ENCODE measurements at regions not wholly inside any gene's neighbourhood (a gene's known extent, or its start where the extent isn't known, plus 50 kb on each side); places are given as distances from the start of the nearest gene placed in this dataset.

DNA sequence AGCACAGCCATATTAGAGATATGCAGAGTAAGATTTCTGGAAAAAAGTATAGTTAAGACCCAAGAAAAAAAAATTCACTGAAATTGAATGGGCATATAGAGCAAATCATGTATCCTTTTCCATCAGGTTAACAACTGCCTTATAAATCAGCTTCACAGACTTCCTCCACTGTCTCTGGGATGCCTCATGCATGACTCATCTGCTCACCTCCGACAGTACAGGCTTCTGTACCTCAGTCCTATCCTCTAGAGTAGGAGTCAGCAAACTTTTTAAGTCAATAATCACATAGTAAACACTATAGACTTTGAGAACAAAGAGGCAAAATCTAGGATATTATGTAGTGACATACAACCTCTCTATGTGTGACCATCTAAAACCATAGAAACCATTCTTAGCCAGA, 211.6 kb upstream of the SP8 start:
- TF ChIP-seq TAF1 (IDR thresholded peaks at IDR 0.05; ENCODE audit: low read depth) (no peak), NFIC (IDR thresholded peaks at IDR 0.05) (no peak), CREB1 (IDR thresholded peaks at IDR 0.05; ENCODE audit: low read depth) (no peak), CEBPB (IDR thresholded peaks at IDR 0.05) (no peak), EGR1 (IDR thresholded peaks at IDR 0.05) (no peak), TCF12 (IDR thresholded peaks at IDR 0.05; ENCODE audit: low read depth) (no peak)
- TF ChIP-seq, protein P1, sequence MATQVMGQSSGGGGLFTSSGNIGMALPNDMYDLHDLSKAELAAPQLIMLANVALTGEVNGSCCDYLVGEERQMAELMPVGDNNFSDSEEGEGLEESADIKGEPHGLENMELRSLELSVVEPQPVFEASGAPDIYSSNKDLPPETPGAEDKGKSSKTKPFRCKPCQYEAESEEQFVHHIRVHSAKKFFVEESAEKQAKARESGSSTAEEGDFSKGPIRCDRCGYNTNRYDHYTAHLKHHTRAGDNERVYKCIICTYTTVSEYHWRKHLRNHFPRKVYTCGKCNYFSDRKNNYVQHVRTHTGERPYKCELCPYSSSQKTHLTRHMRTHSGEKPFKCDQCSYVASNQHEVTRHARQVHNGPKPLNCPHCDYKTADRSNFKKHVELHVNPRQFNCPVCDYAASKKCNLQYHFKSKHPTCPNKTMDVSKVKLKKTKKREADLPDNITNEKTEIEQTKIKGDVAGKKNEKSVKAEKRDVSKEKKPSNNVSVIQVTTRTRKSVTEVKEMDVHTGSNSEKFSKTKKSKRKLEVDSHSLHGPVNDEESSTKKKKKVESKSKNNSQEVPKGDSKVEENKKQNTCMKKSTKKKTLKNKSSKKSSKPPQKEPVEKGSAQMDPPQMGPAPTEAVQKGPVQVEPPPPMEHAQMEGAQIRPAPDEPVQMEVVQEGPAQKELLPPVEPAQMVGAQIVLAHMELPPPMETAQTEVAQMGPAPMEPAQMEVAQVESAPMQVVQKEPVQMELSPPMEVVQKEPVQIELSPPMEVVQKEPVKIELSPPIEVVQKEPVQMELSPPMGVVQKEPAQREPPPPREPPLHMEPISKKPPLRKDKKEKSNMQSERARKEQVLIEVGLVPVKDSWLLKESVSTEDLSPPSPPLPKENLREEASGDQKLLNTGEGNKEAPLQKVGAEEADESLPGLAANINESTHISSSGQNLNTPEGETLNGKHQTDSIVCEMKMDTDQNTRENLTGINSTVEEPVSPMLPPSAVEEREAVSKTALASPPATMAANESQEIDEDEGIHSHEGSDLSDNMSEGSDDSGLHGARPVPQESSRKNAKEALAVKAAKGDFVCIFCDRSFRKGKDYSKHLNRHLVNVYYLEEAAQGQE (IDR thresholded peaks at IDR 0.05; ENCODE audit: low read depth), result no peak
